Neuronal stem cell (in vitro differentiated cells): ENCODE measurements at regions not wholly inside any gene's neighbourhood (a gene's known extent, or its start where the extent isn't known, plus 50 kb on each side); places are given as distances from the start of the nearest gene placed in this dataset. TPM values are rescaled to one million over a fixed set of nuclear protein-coding genes. Genes with fewer than 3 reads are reported as not detected.

Experiments used
- DNase-seq: peaks from one replicate; pipeline ENCODE4 v3.0.0-alpha.2; 2013; ENCODE audit warnings: low spot score
- H2AFZ ChIP-seq: one replicate; pipeline ENCODE4 v1.6.1; 2013; ENCODE audit warnings: mild to moderate bottlenecking, low read length, inconsistent platforms
- H2AK5ac ChIP-seq: 2 replicates; pipeline ENCODE4 v1.6.1; 2013; ENCODE audit warnings: low read depth, mild to moderate bottlenecking, inconsistent platforms, low read length, moderate library complexity, mixed read lengths
- H2BK120ac ChIP-seq: 2 replicates; pipeline ENCODE4 v1.6.1; 2013; ENCODE audit warnings: low read depth, mild to moderate bottlenecking, inconsistent platforms, low read length, moderate library complexity, mixed read lengths
- H2BK12ac ChIP-seq: one replicate; pipeline ENCODE4 v1.6.1; 2013; ENCODE audit warnings: low read length, inconsistent platforms
- H2BK15ac ChIP-seq: 2 replicates; pipeline ENCODE4 v1.6.1; 2013; ENCODE audit warnings: mild to moderate bottlenecking, low read length, inconsistent platforms, mixed read lengths
- H2BK5ac ChIP-seq: one replicate; pipeline ENCODE4 v1.6.1; 2013; ENCODE audit warnings: inconsistent platforms, mild to moderate bottlenecking, low read length, moderate library complexity
- H3K14ac ChIP-seq: one replicate; pipeline ENCODE4 v1.6.1; 2013; ENCODE audit warnings: low read length, inconsistent platforms
- H3K18ac ChIP-seq: 2 replicates; pipeline ENCODE4 v1.6.1; 2013; ENCODE audit warnings: low read length, inconsistent platforms
- H3K23ac ChIP-seq: 2 replicates; pipeline ENCODE4 v1.6.1; 2013; ENCODE audit warnings: low read depth, mild to moderate bottlenecking, mixed read lengths, low read length, inconsistent platforms; ENCODE audit not compliant: poor library complexity
- H3K27ac ChIP-seq: replicated peaks from 3 replicates; pipeline ENCODE4 v1.5.1; 2013; ENCODE audit warnings: low read length, inconsistent platforms
- H3K27me3 ChIP-seq, 3 experiments: 2 replicates each; pipeline ENCODE4 v1.6.1; 2013; ENCODE audit warnings: low read length in 3 of 3, mild to moderate bottlenecking in 2 of 3, inconsistent platforms in 1 of 3, low read depth in 1 of 3, mixed read lengths in 1 of 3, moderate library complexity in 1 of 3; ENCODE audit not compliant: control insufficient read depth in 3 of 3, insufficient read depth in 3 of 3
- H3K36me3 ChIP-seq, 2 donors: replicated peaks in 1 of 2; 2 replicates each; pipeline ENCODE4 v1.6.1; 2013; ENCODE audit warnings: low read length in 2 of 2; ENCODE audit not compliant: control insufficient read depth in 2 of 2, insufficient read depth in 2 of 2
- H3K4ac ChIP-seq: 2 replicates; pipeline ENCODE4 v1.6.1; 2013; ENCODE audit warnings: inconsistent platforms, mild to moderate bottlenecking, low read length, moderate library complexity
- H3K4me1 ChIP-seq, 2 donors: 1 replicate in 1 of 2; 2 replicates in 1 of 2; pipeline ENCODE4 v1.6.1; 2013; ENCODE audit warnings: low read length in 2 of 2, low read depth in 1 of 2; ENCODE audit not compliant: control insufficient read depth in 2 of 2, insufficient read depth in 1 of 2
- H3K4me2 ChIP-seq: one replicate; pipeline ENCODE4 v1.6.1; 2013; ENCODE audit warnings: mild to moderate bottlenecking, low read length, inconsistent platforms; ENCODE audit not compliant: insufficient read depth, poor library complexity, severe bottlenecking
- H3K4me3 ChIP-seq, 2 donors: 2 replicates each; pipeline ENCODE4 v1.5.1; 2013; ENCODE audit warnings: low read length in 2 of 2, mild to moderate bottlenecking in 2 of 2, inconsistent platforms in 1 of 2, moderate library complexity in 1 of 2
- H3K79me1 ChIP-seq: one replicate; pipeline ENCODE4 v1.6.1; 2013; ENCODE audit warnings: low read depth, mild to moderate bottlenecking, inconsistent platforms, low read length, moderate library complexity
- H3K9ac ChIP-seq: one replicate; pipeline ENCODE4 v1.6.1; 2013; ENCODE audit warnings: mild to moderate bottlenecking, low read depth, low read length, inconsistent platforms; ENCODE audit not compliant: poor library complexity
- H3K9me3 ChIP-seq, 2 donors: replicated peaks in 1 of 2; 2 replicates each; pipeline versions ENCODE3 to v1.6.1; 2013; ENCODE audit warnings: low read length in 2 of 2, mild to moderate bottlenecking in 2 of 2, inconsistent platforms in 1 of 2, low read depth in 1 of 2, mixed read lengths in 1 of 2, moderate library complexity in 1 of 2; ENCODE audit not compliant: control insufficient read depth in 2 of 2, insufficient read depth in 1 of 2
- H4K8ac ChIP-seq: one replicate; pipeline ENCODE4 v1.6.1; 2013; ENCODE audit warnings: low read depth, mild to moderate bottlenecking, inconsistent platforms, low read length, moderate library complexity
- H4K91ac ChIP-seq: one replicate; pipeline ENCODE4 v1.6.1; 2013; ENCODE audit warnings: low read length, low read depth, mild to moderate bottlenecking, inconsistent platforms; ENCODE audit not compliant: poor library complexity
- WGBS, 2 donors: extraction: QIAGEN DNeasy Blood & Tissue Kit; methylation state at CpG; one replicate each; pipeline ENCODE4 v1.1.7; 2013; ENCODE audit warnings: missing lambda C conversion rate in 2 of 2, mixed read lengths in 1 of 2; ENCODE audit not compliant: insufficient read length in 2 of 2, insufficient replicate concordance in 1 of 2; ENCODE audit errors: extremely low coverage in 2 of 2; 5-methylcytosine and 5-hydroxymethylcytosine counted together
- small RNA-seq: library from polyadenylated mRNA; stranded (forward); fragments of <200 nt; extraction: miRNeasy Mini kit (QIAGEN cat#:217004); gene quantifications from one replicate; pipeline ENCODE3, GENCODE V24; 2013; ENCODE audit not compliant: insufficient read depth

DNA sequence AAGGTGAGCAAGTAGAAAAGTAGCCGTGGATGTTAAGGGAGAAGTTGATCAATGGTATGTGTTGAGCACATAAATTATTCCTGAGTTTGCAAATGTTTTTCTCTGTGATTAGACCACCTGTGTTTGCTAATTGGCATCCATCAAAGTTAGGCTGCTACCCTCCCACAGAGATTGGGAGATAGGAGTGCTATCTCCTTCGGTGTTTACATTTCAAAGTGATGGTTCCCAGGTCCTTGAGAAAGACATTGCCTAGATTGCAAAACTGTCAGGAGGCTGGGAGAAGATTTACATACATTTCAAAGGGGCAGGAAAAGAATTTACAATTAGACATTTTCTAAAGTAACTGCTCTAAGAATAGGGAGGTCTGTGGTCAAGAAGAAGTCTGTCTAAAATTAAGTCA, 54.3 kb upstream of the CNTNAP4 start:
- Histone ChIP-seq H3K79me1 (no peaks in the 10 kb centered on the region), H3K4ac (no peak overlapping the region), H2BK5ac (no peak overlapping the region), H3K4me3 (no peak overlapping the region), H2BK12ac (no peak overlapping the region), H3K14ac (no peak overlapping the region), H3K27me3 (no peaks in the 10 kb centered on the region), H3K4me2 (no peak overlapping the region), H2BK15ac (no peak overlapping the region), H3K18ac (no peak overlapping the region), H4K91ac (no peak overlapping the region), H2AFZ (no peak overlapping the region), H2AK5ac (no peak overlapping the region), H2BK120ac (no peak overlapping the region), H3K9me3 (no peaks in the 10 kb centered on the region), H4K8ac (no peak overlapping the region), H3K27ac (no peak overlapping the region), H3K4me1 (peaks cover 2 to 8% of the 10 kb centered on the region in 2 donors), H3K9ac (no peak overlapping the region), H3K36me3 (no peaks in the 10 kb centered on the region), H3K23ac (no peak overlapping the region)
- WGBS, 2 donors, result no CpG with 5 or more reads among the region's 2 CpGs
- DNase-seq, result no peak

DNA sequence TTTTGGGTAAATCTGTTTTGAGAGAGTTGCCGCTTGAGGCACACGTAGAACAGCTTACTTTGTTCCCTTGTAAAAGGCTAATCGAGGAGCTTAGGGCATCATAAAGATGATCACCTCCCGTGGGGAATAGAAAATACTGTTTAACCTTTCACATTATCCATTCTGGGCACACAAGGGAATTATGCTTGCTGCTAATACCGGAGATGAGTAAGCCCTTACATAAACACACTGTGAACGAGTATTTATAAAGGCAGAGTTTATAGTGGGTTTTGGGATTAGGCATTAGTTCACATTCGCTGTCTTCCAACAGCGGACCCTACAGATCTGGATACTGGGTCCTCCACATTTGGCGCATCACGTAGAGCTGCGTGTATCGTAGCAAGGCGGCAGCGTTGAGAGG, 51.2 kb upstream of the CNTNAP4 start:
- Histone ChIP-seq H4K8ac (no peak overlapping the region), H2BK12ac (no peak overlapping the region), H3K9ac (no peak overlapping the region), H3K4ac (no peak overlapping the region), H3K9me3 (no peaks in the 10 kb centered on the region), H3K36me3 (no peaks in the 10 kb centered on the region), H3K4me3 (no peak overlapping the region), H3K27me3 (no peaks in the 10 kb centered on the region), H2AFZ (no peak overlapping the region), H3K18ac (no peak overlapping the region), H4K91ac (no peak overlapping the region), H3K27ac (no peak overlapping the region), H3K4me1 (peaks cover 2 to 8% of the 10 kb centered on the region in 2 donors), H2AK5ac (no peak overlapping the region), H2BK120ac (no peak overlapping the region), H3K23ac (no peak overlapping the region), H3K79me1 (no peaks in the 10 kb centered on the region), H2BK15ac (no peak overlapping the region), H2BK5ac (no peak overlapping the region), H3K14ac (no peak overlapping the region), H3K4me2 (no peak overlapping the region)
- no peak for DNase-seq
- WGBS, 2 donors, result no CpG with 5 or more reads among the region's 14 CpGs

DNA sequence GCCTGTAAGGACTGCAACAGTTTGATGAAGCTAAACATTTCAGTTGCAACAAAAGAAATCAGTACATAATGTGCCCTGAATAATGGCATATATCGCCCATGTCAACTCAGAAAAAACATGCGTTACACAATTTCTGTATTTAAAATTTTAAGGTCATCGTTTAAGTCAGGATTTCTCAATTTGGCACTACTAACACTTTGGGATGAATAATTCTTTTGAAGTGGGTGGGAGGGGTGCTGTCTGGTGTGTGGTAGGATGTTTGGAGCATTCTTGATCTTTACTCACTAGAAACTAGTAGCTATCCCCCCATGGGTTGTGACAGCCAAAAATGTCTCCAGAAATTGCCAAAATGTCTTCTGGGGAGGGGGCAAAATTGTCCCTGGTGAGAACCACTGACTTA, 50.7 kb upstream of the CNTNAP4 start:
- Histone ChIP-seq H3K4me3 (no peak overlapping the region), H3K79me1 (no peaks in the 10 kb centered on the region), H2AFZ (no peak overlapping the region), H3K9ac (no peak overlapping the region), H3K23ac (no peak overlapping the region), H4K91ac (no peak overlapping the region), H3K4me1 (peaks cover 2 to 8% of the 10 kb centered on the region in 2 donors), H3K14ac (no peak overlapping the region), H4K8ac (no peak overlapping the region), H2BK5ac (no peak overlapping the region), H3K9me3 (no peaks in the 10 kb centered on the region), H2BK120ac (no peak overlapping the region), H3K27me3 (no peaks in the 10 kb centered on the region), H2BK12ac (no peak overlapping the region), H2AK5ac (no peak overlapping the region), H3K4me2 (no peak overlapping the region), H3K27ac (no peak overlapping the region), H3K18ac (no peak overlapping the region), H3K4ac (no peak overlapping the region), H3K36me3 (no peaks in the 10 kb centered on the region), H2BK15ac (no peak overlapping the region)
- WGBS, 2 donors, result no CpG with 5 or more reads among the region's 3 CpGs
- DNase-seq, result no peak

Small RNA genes in the stretch of these regions (small RNA-seq; reads per million reads assigned to genes)
- gene RNA5SP430, result not detected
